Caco-2 (cell line): ENCODE measurements at regions not wholly inside any gene's neighbourhood (a gene's known extent, or its start where the extent isn't known, plus 50 kb on each side); places are given as distances from the start of the nearest gene placed in this dataset.

Experiments
- BruUV-seq: library from RNA; stranded (reverse); fragments of 400-500 nt; replicated peaks from 2 replicates; lab custom pipeline; 2021; lab: Mats Ljungman, UMichigan
- CTCF ChIA-PET: fragments of 300-600 bp; sonication (Branson Sonifier 250); formaldehyde crosslinking; loops from one replicate; lab custom pipeline; 2022; ENCODE audit warnings: antibody characterized with exemption; lab: Charles Lee
- POLR2A ChIA-PET: fragments of 300-600 bp; sonication (Branson Sonifier 250); formaldehyde crosslinking; loops from one replicate; lab custom pipeline; 2022; ENCODE audit warnings: antibody characterized with exemption; lab: Charles Lee
- DNase-seq, 2 experiments: peaks; one replicate each; pipeline versions ENCODE4 v3.0.0 to v3.0.0-alpha.2; 2020 to 2022
- H3K27me3 ChIP-seq: replicated peaks from 2 replicates; pipeline ENCODE4 v1.6.0; 2011; ENCODE audit warnings: low read length; ENCODE audit not compliant: control insufficient read depth, insufficient read depth
- H3K36me3 ChIP-seq: 2 replicates; pipeline ENCODE4 v1.5.1; 2011; ENCODE audit warnings: low read length; ENCODE audit not compliant: control insufficient read depth, insufficient read depth
- H3K4me1 ChIP-seq: fragments of 250-450 bp; sonication (Bioruptor Pico); 2 replicates; pipeline ENCODE4 v1.5.1; 2020; ENCODE audit warnings: mild to moderate bottlenecking
- H3K4me3 ChIP-seq: 2 replicates; pipeline ENCODE4 v1.5.1; 2011; ENCODE audit warnings: low read depth, mild to moderate bottlenecking, control low read depth, low read length
- H3K9me3 ChIP-seq: fragments of 250-450 bp; sonication (Bioruptor Pico); 2 replicates; pipeline ENCODE4 v1.5.1; 2020; ENCODE audit warnings: mild to moderate bottlenecking, moderate library complexity
- H3K27ac Mint-ChIP-seq: one replicate; pipeline ENCODE4 v1.8.0; 2022; ENCODE audit warnings: mixed read lengths; ENCODE audit not compliant: unreplicated experiment
- H3K27me3 Mint-ChIP-seq: one replicate; pipeline ENCODE4 v1.8.0; 2022; ENCODE audit warnings: mixed read lengths; ENCODE audit not compliant: insufficient read depth, unreplicated experiment
- H3K36me3 Mint-ChIP-seq: one replicate; pipeline ENCODE4 v1.8.0; 2022; ENCODE audit warnings: mild to moderate bottlenecking, mixed read lengths; ENCODE audit not compliant: insufficient read depth, unreplicated experiment
- H3K4me1 Mint-ChIP-seq: one replicate; pipeline ENCODE4 v1.8.0; 2022; ENCODE audit warnings: low read depth, mixed read lengths; ENCODE audit not compliant: unreplicated experiment
- H3K4me3 Mint-ChIP-seq: one replicate; pipeline ENCODE4 v1.8.0; 2022; ENCODE audit warnings: mild to moderate bottlenecking, moderate library complexity, mixed read lengths; ENCODE audit not compliant: unreplicated experiment
- H3K9me3 Mint-ChIP-seq: one replicate; pipeline ENCODE4 v1.8.0; 2022; ENCODE audit warnings: mixed read lengths; ENCODE audit not compliant: unreplicated experiment
- intact Hi-C: fragments of 100-400 bp; cut with micrococcal nuclease; formaldehyde crosslinking; loops from one replicate; pipeline ENCODE4 v1.10.0; 2022; ENCODE audit not compliant: unreplicated experiment
- TF ChIP-seq, protein P1 (sequence below), 2 experiments: fragments of 200-600 bp in 1 of 2; IDR thresholded peaks; 1 replicate in 1 of 2; 2 replicates in 1 of 2; pipeline versions ENCODE4 v1.5.1 to v1.8.0; 2011 to 2022; ENCODE audit warnings: antibody characterized with exemption in 1 of 2, control low read depth in 1 of 2, inconsistent platforms in 1 of 2, low read depth in 1 of 2, low read length in 1 of 2, mild to moderate bottlenecking in 1 of 2, moderate library complexity in 1 of 2; ENCODE audit not compliant: insufficient read depth in 1 of 2, severe bottlenecking in 1 of 2, unreplicated experiment in 1 of 2

DNA sequence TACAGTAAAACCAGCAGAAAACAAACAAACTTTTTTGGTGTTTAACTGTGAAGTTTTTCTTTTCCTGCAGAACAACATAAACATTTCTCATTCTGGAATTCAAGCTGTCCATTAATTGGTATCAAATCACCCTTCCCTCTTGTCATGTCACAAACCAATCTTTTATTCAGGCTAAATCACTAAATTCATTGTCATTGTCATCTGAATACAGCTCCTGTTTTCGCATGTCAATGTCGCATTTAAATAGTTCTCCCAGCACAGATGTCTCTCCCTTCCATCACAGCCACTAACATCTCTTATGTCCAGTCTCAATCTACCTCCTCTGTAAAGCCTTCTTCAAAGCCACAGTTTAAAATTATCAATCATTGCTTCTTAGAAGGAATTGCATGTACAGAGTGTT is 192.1 kb upstream of the PCDH10 start:
- H3K36me3 ChIP-seq: no peaks in the 10 kb centered on the region
- H3K9me3 Mint-ChIP-seq: no peaks in the 10 kb centered on the region
- no TSS peak for BruUV-seq
- intact Hi-C loops: no loop called here
- H3K27me3 Mint-ChIP-seq: no peaks in the 10 kb centered on the region
- H3K27ac Mint-ChIP-seq: no peak overlapping the region
- no peaks in the 10 kb centered on the region for H3K4me1 ChIP-seq
- no peaks in the 10 kb centered on the region for H3K9me3 ChIP-seq
- ChIA-PET POLR2A (no interaction called here), CTCF (no interaction called here)
- no peaks in the 10 kb centered on the region for H3K4me1 Mint-ChIP-seq
- H3K4me3 ChIP-seq: no peak overlapping the region
- no peaks in the 10 kb centered on the region for H3K36me3 Mint-ChIP-seq
- no peak overlapping the region for H3K4me3 Mint-ChIP-seq
- TF ChIP-seq, protein P1, sequence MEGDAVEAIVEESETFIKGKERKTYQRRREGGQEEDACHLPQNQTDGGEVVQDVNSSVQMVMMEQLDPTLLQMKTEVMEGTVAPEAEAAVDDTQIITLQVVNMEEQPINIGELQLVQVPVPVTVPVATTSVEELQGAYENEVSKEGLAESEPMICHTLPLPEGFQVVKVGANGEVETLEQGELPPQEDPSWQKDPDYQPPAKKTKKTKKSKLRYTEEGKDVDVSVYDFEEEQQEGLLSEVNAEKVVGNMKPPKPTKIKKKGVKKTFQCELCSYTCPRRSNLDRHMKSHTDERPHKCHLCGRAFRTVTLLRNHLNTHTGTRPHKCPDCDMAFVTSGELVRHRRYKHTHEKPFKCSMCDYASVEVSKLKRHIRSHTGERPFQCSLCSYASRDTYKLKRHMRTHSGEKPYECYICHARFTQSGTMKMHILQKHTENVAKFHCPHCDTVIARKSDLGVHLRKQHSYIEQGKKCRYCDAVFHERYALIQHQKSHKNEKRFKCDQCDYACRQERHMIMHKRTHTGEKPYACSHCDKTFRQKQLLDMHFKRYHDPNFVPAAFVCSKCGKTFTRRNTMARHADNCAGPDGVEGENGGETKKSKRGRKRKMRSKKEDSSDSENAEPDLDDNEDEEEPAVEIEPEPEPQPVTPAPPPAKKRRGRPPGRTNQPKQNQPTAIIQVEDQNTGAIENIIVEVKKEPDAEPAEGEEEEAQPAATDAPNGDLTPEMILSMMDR (IDR thresholded peaks at IDR 0.05; ENCODE audit: insufficient read depth in 1 of 2, low read depth in 1 of 2, low read length in 1 of 2, severe bottlenecking in 1 of 2, unreplicated experiment in 1 of 2): no peak
- no peaks in the 10 kb centered on the region for H3K27me3 ChIP-seq
- DNase-seq: no peak

DNA sequence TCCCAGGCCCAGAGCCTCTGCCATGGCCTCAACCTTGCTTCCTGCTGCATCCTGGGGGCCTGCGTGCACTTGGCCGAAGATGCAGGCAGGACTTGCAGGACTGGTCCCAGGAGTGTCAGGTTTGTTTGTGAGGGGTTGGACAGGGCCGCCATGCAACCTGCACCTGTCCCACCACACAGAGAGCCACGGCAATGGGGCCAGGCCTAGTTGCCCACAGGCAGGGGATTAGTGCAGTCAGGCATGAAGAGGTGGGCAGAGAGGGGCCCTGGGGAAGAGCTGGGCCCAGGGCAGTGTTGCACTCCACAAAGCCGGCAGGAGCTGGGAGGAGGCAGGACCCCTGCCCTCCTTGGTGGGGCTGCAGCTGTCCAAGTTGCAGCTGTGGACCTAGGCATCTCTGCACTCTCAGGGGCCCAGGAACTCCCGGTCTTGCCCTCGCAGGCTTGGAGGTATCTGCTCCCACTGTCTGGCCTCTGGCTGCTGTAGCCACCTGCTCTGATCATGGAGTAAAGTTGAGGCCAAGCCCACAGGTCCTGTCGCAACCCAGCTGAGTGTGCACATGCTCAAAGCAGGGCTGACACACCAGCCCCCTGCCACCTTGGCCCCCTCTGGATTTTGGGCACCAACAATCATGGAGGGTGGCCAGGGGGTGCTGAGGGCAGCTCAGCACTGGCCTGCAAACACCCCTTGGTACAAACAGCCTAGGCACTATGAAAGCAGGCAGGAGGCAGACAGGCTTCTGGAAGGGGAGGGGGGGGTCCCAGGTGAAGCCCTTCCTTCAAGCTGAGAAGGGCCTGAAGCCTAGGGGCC is 190.4 kb upstream of the PCDH10 start:
- Histone ChIP-seq H3K36me3 (no peaks in the 10 kb centered on the region), H3K9me3 (no peaks in the 10 kb centered on the region), H3K4me1 (no peaks in the 10 kb centered on the region), H3K4me3 (no peak overlapping the region), H3K27me3 (no peaks in the 10 kb centered on the region)
- no peaks in the 10 kb centered on the region for H3K36me3 Mint-ChIP-seq
- TF ChIP-seq, protein P1 (IDR thresholded peaks at IDR 0.05; ENCODE audit: insufficient read depth in 1 of 2, low read depth in 1 of 2, low read length in 1 of 2, severe bottlenecking in 1 of 2, unreplicated experiment in 1 of 2): no peak
- intact Hi-C loops: no loop called here
- no peaks in the 10 kb centered on the region for H3K4me1 Mint-ChIP-seq
- H3K9me3 Mint-ChIP-seq: no peaks in the 10 kb centered on the region
- ChIA-PET POLR2A (no interaction called here), CTCF (no interaction called here)
- no peaks in the 10 kb centered on the region for H3K27me3 Mint-ChIP-seq
- no peak overlapping the region for H3K27ac Mint-ChIP-seq
- no peak overlapping the region for H3K4me3 Mint-ChIP-seq
- DNase-seq: peak in 1 of 2 experiments; percentile 23
- no TSS peak for BruUV-seq

DNA sequence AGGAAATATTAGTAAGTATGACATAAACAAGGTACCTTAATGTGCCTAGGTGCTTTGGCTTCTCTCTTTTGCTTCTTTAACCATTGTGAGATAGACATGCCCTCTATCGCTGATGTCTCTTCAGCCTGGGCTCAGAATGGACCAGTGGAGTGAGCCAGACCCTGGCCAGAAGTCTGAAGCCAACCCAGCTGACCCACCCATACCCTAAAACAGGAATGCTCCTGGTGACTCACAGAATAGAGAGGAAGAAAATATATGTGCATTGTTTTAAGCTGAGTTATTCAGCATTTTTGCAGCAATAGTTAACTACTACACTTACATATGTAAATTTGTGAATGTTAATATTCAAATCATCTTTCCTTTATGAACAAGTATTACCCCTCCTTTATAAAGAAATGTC is 167.5 kb upstream of the PCDH10 start:
- no peak overlapping the region for H3K4me3 Mint-ChIP-seq
- BruUV-seq: no TSS peak
- H3K36me3 Mint-ChIP-seq: no peaks in the 10 kb centered on the region
- no peaks in the 10 kb centered on the region for H3K4me1 Mint-ChIP-seq
- DNase-seq: no peak
- Histone ChIP-seq H3K4me1 (no peaks in the 10 kb centered on the region), H3K9me3 (no peaks in the 10 kb centered on the region), H3K36me3 (no peaks in the 10 kb centered on the region), H3K27me3 (no peaks in the 10 kb centered on the region), H3K4me3 (no peak overlapping the region)
- ChIA-PET CTCF (no interaction called here), POLR2A (no interaction called here)
- H3K27me3 Mint-ChIP-seq: no peaks in the 10 kb centered on the region
- H3K9me3 Mint-ChIP-seq: no peaks in the 10 kb centered on the region
- intact Hi-C loops: no loop called here
- H3K27ac Mint-ChIP-seq: no peak overlapping the region
- TF ChIP-seq, protein P1 (IDR thresholded peaks at IDR 0.05; ENCODE audit: insufficient read depth in 1 of 2, low read depth in 1 of 2, low read length in 1 of 2, severe bottlenecking in 1 of 2, unreplicated experiment in 1 of 2): no peak
